CD4-positive, alpha-beta T cell treated with Interleukin-2 at 100 ng/mL for 4 hours (primary cell): ENCODE measurements at regions not wholly inside any gene's neighbourhood (a gene's known extent, or its start where the extent isn't known, plus 50 kb on each side); places are given as distances from the start of the nearest gene placed in this dataset.
"Not testable (repeated sequence)": the region's sequence is repeated elsewhere in the genome, so short reads cannot be mapped to it uniquely, and the experiment has no call there.

ENCODE experiments used
- DNase-seq: peaks from one replicate; pipeline ENCODE4 v3.0.0-alpha.2; 2020; ENCODE audit warnings: low spot score

- DNase-seq: no peak
Observed at GRCh38 chr4:57412259-57413054, 302.3 kb upstream of the IGFBP7 start.

- DNase-seq: no peak
Observed at GRCh38 chr4:57410331-57411052, 300.3 kb upstream of the IGFBP7 start.

GRCh38 chr4:57405359-57405758, 295.2 kb upstream of the IGFBP7 start:
- no peak for DNase-seq

GRCh38 chr4:57404483-57404882, 294.3 kb upstream of the IGFBP7 start:
- DNase-seq: no peak

GRCh38 chr4:57403591-57403990, 293.4 kb upstream of the IGFBP7 start:
- DNase-seq: no peak

GRCh38 chr4:57401586-57401985, 291.4 kb upstream of the IGFBP7 start:
- DNase-seq: no peak

GRCh38 chr4:57378766-57379165, 268.6 kb upstream of the IGFBP7 start:
- DNase-seq: no peak

GRCh38 chr4:57374866-57375595, 264.8 kb upstream of the IGFBP7 start:
- DNase-seq: no peak

- DNase-seq: no peak
Observed at GRCh38 chr4:57373991-57374390, 263.8 kb upstream of the IGFBP7 start.

- no peak for DNase-seq
Observed at GRCh38 chr4:57371671-57372070, 261.5 kb upstream of the IGFBP7 start.

- no peak for DNase-seq
Observed at GRCh38 chr4:57370691-57371090, 260.5 kb upstream of the IGFBP7 start.

- DNase-seq: no peak
Observed at GRCh38 chr4:57369446-57369845, 259.3 kb upstream of the IGFBP7 start.

- no peak for DNase-seq
Observed at GRCh38 chr4:57364255-57364654, 254.1 kb upstream of the IGFBP7 start.

- no peak for DNase-seq
Observed at GRCh38 chr4:57363346-57363745, 253.2 kb upstream of the IGFBP7 start.

- DNase-seq: no peak
Observed at GRCh38 chr4:57360681-57361080, 250.5 kb upstream of the IGFBP7 start.

GRCh38 chr4:57355101-57355665, 245.0 kb upstream of the IGFBP7 start:
- no peak for DNase-seq

GRCh38 chr4:57351731-57352130, 241.5 kb upstream of the IGFBP7 start:
- DNase-seq: no peak

- no peak for DNase-seq
Observed at GRCh38 chr4:57344296-57344695, 234.1 kb upstream of the IGFBP7 start.

GRCh38 chr4:57342411-57342810, 232.2 kb upstream of the IGFBP7 start:
- DNase-seq: no peak

- not testable (repeated sequence) for DNase-seq
Observed at GRCh38 chr4:57338861-57339260, 228.7 kb upstream of the IGFBP7 start.

- DNase-seq: no peak
Observed at GRCh38 chr4:57333684-57334083, 223.5 kb upstream of the IGFBP7 start.

GRCh38 chr4:57331959-57332358, 221.8 kb upstream of the IGFBP7 start:
- DNase-seq: no peak

GRCh38 chr4:57329279-57329678, 219.1 kb upstream of the IGFBP7 start:
- no peak for DNase-seq
